GM12873 (cell line): ENCODE measurements at regions not wholly inside any gene's neighbourhood (a gene's known extent, or its start where the extent isn't known, plus 50 kb on each side); places are given as distances from the start of the nearest gene placed in this dataset.

Source experiments
- TF ChIP-seq, protein P1 (sequence below): IDR thresholded peaks from 2 replicates; pipeline ENCODE4 v1.5.1; 2012; ENCODE audit warnings: low read depth, mild to moderate bottlenecking, moderate library complexity, low read length, control low read depth; ENCODE audit not compliant: insufficient read depth; ENCODE audit errors: missing control alignments

DNA sequence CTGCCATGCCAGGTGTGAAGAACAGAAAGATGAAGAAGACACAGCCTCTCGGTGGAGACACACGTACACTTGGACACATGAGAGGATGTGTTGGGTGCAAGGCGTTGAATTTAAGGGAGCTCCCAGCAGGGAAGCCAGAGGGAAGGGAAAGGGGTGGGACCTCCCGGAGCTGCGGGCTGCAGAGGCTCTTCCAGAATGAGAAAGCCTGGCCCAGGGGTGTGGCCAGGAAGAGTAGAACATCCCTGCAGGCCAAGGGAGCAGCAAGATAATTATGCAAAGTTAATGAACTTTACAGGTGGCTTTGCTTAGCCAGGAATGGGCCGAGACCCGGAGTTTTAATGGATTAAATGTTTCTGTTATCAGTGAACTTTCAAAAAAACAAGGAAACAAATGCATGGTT is 270.3 kb downstream of the KLF6 start:
- TF ChIP-seq, protein P1, sequence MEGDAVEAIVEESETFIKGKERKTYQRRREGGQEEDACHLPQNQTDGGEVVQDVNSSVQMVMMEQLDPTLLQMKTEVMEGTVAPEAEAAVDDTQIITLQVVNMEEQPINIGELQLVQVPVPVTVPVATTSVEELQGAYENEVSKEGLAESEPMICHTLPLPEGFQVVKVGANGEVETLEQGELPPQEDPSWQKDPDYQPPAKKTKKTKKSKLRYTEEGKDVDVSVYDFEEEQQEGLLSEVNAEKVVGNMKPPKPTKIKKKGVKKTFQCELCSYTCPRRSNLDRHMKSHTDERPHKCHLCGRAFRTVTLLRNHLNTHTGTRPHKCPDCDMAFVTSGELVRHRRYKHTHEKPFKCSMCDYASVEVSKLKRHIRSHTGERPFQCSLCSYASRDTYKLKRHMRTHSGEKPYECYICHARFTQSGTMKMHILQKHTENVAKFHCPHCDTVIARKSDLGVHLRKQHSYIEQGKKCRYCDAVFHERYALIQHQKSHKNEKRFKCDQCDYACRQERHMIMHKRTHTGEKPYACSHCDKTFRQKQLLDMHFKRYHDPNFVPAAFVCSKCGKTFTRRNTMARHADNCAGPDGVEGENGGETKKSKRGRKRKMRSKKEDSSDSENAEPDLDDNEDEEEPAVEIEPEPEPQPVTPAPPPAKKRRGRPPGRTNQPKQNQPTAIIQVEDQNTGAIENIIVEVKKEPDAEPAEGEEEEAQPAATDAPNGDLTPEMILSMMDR, result no peak

DNA sequence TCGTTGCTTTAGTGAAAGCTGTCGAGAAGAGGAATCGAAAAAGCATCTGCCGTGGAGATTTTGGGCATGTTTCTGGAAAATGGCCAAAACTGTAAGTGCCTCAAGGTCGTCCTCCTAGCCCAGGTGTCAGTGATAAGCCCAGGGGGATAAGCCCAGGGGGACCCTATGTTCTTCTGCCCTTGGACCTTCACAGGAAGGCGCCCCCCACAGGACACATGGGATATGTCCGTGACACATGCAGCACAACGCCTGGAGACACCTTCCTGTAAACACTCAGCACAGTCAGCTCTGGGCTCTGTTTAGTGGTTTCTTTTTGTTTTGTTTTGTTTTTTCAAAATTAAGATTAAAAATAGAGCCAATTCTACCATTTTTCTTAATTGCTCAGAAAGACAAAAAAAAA is 272.7 kb downstream of the KLF6 start:
- TF ChIP-seq, protein P1, result peak; percentile 6

DNA sequence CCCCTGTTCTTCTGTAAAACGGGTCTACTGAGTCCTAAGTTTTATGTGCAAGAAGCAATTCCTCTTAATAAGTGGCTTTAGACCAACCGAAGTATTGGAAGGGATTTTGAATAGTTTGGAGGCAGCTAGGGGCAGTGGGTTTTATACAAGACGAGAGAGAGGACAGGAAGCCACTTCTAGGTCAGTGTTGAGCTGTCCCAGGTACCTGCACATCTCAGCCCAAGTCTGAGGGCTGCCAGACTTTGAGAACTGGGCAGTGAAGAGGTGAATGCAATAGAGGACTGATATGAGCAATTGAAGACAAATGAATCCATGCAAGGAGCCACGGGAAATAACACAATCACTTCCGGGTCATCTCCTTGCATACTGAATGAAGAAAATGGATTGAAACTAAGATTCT is 273.5 kb downstream of the KLF6 start:
- TF ChIP-seq, protein P1, result no peak

DNA sequence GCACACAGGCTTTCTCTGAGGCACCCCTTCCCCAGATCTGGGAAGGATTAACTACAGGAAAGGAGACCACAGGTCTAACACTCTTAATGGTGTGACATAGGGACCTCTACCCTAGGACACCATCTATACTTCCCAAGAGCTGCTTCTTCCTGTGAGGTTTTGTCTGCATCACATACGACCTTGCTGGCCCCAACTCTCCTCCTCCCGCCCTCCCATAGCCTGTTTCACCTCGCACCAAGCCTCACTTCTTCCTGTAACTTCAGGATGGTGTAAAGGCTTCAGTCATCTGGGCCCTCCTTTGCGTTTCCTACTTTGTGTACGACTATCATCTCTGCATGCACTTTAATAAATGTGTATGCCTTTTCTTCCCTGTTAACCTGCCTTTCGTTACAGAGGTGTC is 274.3 kb downstream of the KLF6 start:
- TF ChIP-seq, protein P1, result no peak

DNA sequence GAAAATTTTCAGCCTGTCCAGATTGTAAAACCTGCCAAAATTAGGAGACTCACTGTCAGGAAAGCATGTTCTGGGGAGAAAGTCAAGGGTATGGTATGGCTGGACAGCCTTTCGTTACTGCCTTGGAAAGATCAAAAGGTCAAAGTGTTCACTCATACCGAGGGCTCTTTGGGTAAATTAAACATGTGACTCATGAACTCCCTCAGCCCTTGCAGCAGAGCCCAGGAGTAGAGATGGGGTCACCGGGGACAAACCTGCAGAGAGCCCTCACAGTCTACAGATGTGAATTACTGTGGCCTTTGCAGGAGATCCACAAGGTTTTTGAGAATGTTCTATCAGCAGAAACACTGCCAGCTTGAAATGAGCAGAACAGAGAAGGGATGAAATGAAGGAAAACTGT is 275.7 kb downstream of the KLF6 start:
- TF ChIP-seq, protein P1, result no peak

DNA sequence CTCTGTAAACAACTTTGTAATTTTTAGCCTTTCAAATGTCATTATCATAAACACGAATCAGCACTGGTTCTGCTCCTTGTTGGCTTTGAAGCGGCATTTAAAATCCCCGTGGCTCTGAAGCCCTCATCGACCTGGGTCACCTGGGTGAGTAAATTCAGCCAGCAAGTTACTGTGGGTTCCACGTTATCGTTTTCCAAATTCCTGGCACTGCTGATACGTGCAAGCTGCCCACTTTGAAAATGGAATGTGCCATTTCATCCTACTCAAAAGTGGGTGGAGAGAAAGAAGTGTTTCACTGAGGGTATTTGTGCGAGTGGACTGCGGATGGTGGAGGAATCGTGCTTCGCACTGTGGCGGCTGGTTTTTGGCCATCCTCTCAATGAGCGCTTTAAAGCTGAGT is 281.7 kb downstream of the KLF6 start:
- TF ChIP-seq, protein P1, result no peak

DNA sequence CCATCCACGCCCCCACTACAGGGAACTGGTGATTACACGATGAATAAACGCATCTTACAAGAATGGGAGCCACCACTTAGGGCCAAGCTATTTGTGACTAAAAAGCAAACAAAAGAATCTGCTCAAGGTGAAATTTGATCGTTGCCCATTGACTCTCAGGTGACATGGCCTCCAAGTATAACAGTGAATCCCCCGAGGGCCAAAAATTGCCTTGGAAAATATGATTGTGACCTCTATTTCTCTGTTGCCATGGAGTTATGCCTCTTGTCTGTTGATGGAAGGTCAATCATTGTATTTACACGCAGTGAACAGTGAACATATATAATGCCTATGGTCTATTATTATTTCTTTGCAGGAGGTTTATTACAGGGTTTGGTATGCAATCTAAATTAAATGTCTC is 282.3 kb downstream of the KLF6 start:
- TF ChIP-seq, protein P1, result no peak

DNA sequence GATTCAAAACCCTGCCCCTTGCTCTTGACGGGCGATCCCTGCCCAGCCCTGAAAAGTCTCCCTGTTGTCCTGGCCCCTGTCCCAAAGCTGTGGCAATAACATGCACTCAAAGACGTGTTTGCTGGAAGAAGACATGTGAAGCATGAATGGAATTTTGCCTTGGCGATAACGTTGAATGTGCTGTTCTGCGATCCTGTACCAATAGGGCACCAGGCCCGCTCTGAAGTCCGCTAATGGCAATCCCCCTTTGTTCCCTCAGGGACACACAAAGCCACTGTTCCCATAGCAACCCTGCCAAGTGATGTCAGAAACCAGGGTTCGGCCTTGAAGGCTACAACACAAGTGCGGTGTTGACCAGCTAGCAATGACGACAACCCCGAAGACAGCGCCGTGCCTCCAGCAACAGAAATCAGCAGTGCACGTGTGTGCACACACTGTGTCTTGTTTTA is 284.6 kb downstream of the KLF6 start:
- TF ChIP-seq, protein P1, result no peak
